Pulmonary artery endothelial cell (primary cell): ENCODE measurements at regions not wholly inside any gene's neighbourhood (a gene's known extent, or its start where the extent isn't known, plus 50 kb on each side); places are given as distances from the start of the nearest gene placed in this dataset.
"Not testable (repeated sequence)": the region's sequence is repeated elsewhere in the genome, so short reads cannot be mapped to it uniquely, and the experiment has no call there.

Experiments used
- DNase-seq: peaks from one replicate; pipeline ENCODE4 v3.0.0-alpha.2; 2011; ENCODE audit warnings: low read depth, low spot score

DNA sequence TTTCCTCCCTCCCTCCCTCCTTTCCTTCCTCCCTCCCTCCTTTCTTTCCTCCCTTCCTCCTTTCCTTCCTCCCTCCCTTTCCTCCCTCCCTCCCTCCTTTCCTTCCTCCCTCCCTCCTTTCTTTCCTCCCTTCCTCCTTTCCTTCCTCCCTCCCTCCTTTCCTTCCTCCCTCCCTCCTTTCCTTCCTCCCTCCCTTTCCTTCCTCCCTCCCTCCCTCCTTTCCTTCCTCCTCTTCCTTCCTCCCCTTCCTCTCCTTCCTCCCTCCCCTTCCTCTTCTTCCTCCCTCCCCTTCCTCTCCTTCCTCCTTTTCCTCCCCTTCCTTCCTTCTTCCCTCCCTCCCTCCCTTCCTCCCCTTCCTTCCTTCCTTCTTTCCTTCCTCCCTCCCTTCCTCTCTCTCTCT is 748.5 kb downstream of the EPHA4 start:
- not testable (repeated sequence) for DNase-seq

DNA sequence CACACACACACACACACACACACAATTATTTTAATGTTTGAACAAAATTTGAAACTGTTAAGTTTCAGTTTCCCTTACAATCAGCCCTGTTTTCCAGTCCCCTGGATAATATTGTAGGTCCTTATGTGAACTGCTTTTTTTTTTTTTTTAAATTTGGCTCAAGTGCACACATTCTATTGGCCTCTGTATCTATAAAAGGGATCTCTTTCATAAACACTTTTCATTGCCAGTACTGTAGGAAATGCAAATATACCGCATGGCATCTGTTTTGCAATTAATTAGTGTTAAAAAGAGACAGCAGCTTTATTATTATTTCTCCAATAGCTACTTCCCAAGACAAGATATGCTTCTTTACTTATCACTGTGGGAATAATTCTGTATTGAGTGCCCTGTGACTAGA is 738.7 kb downstream of the EPHA4 start:
- DNase-seq, result no peak

GRCh38 chr2:220835583-220835982 is 736.5 kb downstream of the EPHA4 start:
- no peak for DNase-seq

DNA sequence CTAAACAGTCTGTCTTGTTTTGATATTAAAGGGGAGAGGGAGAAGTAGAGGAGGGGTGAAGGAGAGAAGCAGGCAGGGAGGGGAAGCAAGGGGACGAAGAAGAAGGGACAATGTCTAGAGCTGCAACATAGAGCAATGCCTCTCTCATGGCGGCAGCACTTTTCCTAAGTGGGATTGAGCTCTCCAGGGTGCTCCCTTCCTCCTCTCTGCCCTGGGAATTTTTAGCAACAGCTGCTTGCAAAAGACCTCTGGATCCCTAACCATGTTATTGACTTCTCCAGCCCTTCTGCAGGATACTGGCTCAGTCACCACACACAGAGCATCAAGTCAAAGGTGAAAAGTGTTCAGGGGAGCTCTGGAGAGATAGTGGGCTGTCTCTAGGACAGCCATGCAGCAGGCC is 734.9 kb downstream of the EPHA4 start:
- DNase-seq, result no peak

DNA sequence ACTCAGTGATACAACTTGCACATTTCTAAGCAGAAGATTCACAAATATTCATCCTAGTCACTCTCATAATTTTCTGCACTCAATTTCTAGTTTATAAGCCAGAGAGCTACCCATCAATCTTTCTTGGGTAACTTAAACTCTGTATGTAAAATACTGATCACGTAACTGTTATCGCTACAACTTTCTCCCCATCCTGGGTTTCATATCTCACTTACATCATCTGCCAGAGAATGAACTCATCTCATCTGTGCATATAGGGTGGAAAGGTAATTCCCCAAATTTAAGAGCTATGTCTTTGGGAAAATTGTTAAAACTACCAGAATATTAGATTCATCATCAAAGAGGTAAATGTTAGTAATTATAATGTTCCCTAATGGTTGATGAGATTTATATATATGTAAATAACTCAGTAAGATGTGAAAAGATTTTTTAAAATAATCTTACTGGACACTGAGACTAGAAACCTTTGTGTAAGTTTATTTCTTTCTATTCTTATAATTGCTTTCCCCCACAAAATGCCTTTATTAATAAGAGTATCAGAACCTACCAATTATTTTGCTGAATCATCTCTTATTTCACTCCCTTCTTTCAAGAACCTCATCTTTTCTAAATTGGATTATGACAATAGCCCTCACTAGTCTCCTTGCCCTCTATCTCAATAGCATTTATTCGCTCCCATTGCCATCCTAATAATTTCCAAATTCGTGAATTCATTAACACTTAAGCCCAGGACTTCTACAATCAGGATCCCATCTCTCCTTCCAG is 729.0 kb downstream of the EPHA4 start:
- no peak for DNase-seq

DNA sequence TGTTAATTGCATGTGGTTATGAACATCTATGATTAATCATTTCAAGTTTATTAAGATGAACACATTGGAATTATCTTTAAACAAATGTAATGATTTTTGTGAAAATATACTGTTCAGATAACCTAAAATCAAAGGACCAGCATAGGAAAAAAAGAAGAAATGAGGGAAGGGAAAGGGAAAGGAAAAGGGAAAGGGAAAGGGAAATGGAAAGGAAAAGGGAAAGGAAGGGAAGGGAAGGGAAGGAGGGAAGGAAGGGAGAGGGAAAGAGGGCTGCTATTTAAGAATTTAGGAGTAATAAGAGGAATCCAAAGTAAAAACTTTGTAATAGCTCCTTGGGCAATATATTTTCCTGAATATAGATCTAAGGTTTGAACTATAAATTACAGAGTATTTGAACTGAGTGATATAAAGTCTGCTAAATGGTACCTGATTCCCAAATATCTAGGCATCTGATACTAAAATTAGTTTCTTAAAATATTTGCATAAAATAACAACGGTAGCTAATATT is 726.3 kb downstream of the EPHA4 start:
- DNase-seq, result no peak

GRCh38 chr2:220847006-220847405 is 725.1 kb downstream of the EPHA4 start:
- no peak for DNase-seq

DNA sequence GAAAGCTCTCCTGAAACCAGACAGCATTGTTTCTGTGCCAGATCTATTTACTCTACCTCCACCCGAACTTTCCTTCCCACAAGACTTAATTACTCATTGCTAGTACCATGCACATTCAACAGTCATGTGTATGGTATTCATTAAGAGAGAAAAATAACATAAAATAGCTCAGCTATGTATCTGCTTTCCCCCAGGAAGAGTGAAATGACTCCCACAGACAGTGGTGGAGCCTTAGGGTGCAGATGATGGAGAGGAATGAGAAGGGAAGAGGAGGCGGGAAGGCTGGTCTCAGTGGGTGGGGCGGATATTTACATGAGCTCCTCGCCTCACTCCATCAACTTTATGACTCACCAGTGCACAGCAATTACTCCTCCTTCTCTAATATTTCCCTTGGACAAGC is 724.5 kb downstream of the EPHA4 start:
- no peak for DNase-seq

- no peak for DNase-seq
These were observed 722.7 kb downstream of the EPHA4 start for GRCh38 chr2:220849433-220849832.

- DNase-seq, result no peak
These were observed 722.0 kb downstream of the EPHA4 start for GRCh38 chr2:220850116-220850515.

- DNase-seq, result no peak
These were observed 716.8 kb downstream of the EPHA4 start for GRCh38 chr2:220855296-220855695.

- no peak for DNase-seq
These were observed 715.6 kb downstream of the EPHA4 start for GRCh38 chr2:220856486-220856885.

DNA sequence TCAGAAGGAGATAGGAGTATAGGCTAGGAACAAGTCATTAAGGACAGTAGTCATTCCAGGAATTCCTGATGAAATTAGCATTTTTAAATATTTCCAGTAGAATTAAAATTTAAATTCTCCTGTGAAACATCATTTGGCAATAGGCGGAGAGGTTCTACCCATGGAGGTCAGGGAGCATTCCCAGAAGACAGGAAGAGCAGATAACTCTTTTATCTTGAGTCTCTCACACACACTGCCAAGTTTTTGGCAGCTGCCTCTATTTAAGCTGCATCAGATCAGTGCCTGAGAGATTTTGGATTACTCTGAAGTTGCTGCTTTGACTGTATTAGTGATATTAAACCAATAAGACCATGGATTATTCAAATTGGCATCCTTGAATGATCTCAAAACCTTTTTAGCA is 714.7 kb downstream of the EPHA4 start:
- no peak for DNase-seq

GRCh38 chr2:220858101-220858500 is 714.0 kb downstream of the EPHA4 start:
- no peak for DNase-seq

DNA sequence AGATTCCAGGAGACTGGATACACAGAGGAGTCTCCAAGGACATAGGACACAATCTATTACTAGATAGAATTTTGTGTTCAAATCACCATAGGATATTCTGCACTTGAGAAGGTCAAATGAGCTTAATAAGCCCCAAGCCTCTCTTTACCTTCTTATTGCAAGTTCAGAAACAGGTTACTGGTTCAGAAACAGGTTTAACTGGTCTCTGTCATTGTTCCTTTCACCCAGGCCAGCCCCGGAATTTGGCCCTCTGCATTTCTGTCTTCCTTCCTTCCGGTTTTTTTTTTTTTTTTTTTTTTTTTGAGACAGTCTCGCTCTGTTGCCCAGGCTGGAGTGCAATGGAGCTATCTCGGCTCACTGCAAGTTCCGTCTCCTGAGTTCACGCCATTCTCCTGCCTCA is 700.2 kb downstream of the EPHA4 start:
- DNase-seq, result no peak

GRCh38 chr2:220876080-220876824 is 695.9 kb downstream of the EPHA4 start:
- no peak for DNase-seq

- no peak for DNase-seq
These were observed 694.6 kb downstream of the EPHA4 start for GRCh38 chr2:220877491-220877890.

DNA sequence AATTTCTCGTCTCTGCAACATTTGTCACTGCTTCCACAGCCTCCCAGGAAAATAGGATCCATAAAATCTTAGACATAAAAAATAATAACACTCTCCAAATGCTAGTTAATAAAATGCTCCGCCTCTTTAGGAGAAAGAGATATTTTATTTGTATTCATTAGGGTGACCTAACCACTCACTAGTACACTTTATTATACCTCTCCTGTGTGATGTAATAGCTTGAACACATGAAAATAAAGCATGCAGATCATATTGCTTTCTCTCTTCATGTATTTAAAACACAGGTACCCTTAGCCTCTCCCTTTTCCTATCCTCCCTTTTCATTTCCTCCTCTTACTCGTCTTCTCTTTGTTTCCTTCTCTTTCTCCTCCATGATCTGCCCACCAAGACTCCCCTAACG is 694.2 kb downstream of the EPHA4 start:
- no peak for DNase-seq

- no peak for DNase-seq
These were observed 691.2 kb downstream of the EPHA4 start for GRCh38 chr2:220880623-220881596.

- no peak for DNase-seq
These were observed 689.6 kb downstream of the EPHA4 start for GRCh38 chr2:220882507-220882906.

DNA sequence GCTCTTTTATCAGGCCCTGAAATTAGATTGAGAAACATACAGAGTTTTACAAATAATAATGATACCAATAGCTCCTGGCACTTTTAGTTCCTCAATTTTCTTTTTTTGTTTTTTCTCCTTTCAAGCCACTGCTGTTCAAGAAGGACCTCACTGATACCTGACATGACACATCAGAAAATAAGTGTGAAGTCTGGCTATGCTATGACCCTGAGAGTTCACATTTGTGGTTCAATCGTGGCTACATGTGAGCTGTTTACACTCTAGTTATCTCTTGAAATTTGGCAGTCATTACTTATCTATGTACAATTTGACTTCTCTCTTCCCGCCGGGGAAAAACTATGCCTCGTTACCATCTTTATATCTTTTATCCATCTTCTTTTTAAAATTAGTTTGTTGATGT is 686.5 kb downstream of the EPHA4 start:
- DNase-seq, result no peak
